Ascending aorta (tissue), 2 donors: ENCODE measurements at regions not wholly inside any gene's neighbourhood (a gene's known extent, or its start where the extent isn't known, plus 50 kb on each side); places are given as distances from the start of the nearest gene placed in this dataset.

Experiments
- DNase-seq, 2 donors: peaks; one replicate each; pipeline ENCODE4 v3.0.0-alpha.2; 2019; ENCODE audit warnings: low spot score in 2 of 2
- H3K27ac ChIP-seq, 2 donors: fragments of 200-600 bp; sonication (generic); one replicate each; pipeline ENCODE4 v1.5.1; 2016 to 2017; ENCODE audit warnings: mild to moderate bottlenecking in 1 of 2
- H3K27me3 ChIP-seq: fragments of 200-600 bp; sonication (generic); one replicate; pipeline ENCODE4 v1.5.1; 2017
- H3K36me3 ChIP-seq, 2 donors: fragments of 200-600 bp; sonication (generic); one replicate each; pipeline ENCODE4 v1.5.1; 2016
- H3K4me1 ChIP-seq, 2 donors: fragments of 200-600 bp; sonication (generic); one replicate each; pipeline ENCODE4 v1.5.1; 2016 to 2017; ENCODE audit warnings: mild to moderate bottlenecking in 1 of 2
- H3K4me3 ChIP-seq, 2 donors: fragments of 200-600 bp; sonication (generic); one replicate each; pipeline ENCODE4 v1.5.1; 2016 to 2017; ENCODE audit warnings: mild to moderate bottlenecking in 1 of 2
- H3K9me3 ChIP-seq, 2 donors: fragments of 200-600 bp; sonication (generic); one replicate each; pipeline ENCODE4 v1.5.1; 2016
- CTCF ChIP-seq, 3 experiments: fragments of 200-600 bp in 2 of 3; fragments of 450-650 bp in 1 of 3; sonication (generic) in 2 of 3; IDR thresholded peaks; one replicate each; pipeline ENCODE4 v1.5.1; 2016 to 2019; ENCODE audit warnings: antibody characterized with exemption in 3 of 3, mild to moderate bottlenecking in 1 of 3, moderate library complexity in 1 of 3
- intact Hi-C: fragments of 100-400 bp; cut with DNase I; formaldehyde crosslinking; loops from one replicate; pipeline ENCODE4 v1.15.1; 2023

DNA sequence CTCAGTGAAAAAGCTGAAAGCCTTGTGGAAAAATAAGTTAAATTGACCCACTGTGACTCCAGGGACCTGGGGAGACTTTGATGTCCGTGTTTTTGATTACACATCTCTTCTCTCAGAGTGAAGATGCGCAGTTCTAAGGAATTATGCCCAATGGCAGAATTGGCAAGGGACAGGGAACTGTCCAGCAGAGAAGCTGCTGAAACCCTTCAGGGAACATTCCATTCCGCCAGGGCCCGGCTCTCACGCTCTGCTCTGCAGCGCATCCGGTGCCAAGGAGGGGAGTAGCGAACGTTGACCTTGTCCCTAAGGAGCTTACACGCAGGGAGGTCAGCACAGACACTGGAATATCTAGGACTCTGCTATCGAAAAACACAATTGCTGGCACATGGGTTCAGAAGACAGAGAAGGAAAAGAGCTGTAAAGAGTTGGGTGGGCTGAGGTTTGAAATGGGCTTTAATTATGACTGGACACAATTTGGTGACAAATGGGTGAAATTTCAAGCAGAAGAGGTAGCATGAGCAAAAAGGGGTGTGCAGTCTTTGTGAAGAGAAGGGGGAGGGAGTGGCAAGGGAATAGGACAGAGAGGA is 64.5 kb upstream of the B3GAT1 start:
- Histone ChIP-seq H3K27ac (no peak overlapping the region), H3K4me1 (no peaks in the 10 kb centered on the region), H3K36me3 (no peaks in the 10 kb centered on the region), H3K4me3 (no peak overlapping the region), H3K9me3 (no peaks in the 10 kb centered on the region), H3K27me3 (no peaks in the 10 kb centered on the region)
- intact Hi-C loops: no loop called here
- TF ChIP-seq CTCF (IDR thresholded peaks at IDR 0.05): no peak
- DNase-seq: peak in 1 of 2 donors; percentile 5

DNA sequence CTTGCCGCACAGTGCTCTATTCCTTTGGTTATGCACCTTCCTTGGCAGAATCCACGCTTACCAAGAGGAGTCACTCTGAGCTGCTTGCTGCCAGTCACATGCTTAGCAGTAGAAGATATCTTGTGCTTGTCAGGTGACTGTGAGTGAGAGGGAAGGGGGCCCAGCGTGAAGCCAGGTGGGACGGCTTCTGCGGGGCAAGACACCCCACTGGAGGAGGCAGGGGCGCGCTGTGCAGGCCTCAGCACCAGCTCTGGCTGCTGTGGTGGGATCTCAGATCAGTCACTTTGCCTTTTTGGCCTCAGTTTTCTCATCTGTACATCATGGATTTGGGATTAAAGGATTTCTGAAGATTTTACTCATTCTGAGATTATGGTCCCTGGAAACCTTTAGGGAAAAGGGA is 63.9 kb upstream of the B3GAT1 start:
- Histone ChIP-seq H3K9me3 (no peaks in the 10 kb centered on the region), H3K27ac (no peak overlapping the region), H3K4me1 (no peaks in the 10 kb centered on the region), H3K4me3 (no peak overlapping the region), H3K27me3 (no peaks in the 10 kb centered on the region), H3K36me3 (no peaks in the 10 kb centered on the region)
- no peak for TF ChIP-seq CTCF (IDR thresholded peaks at IDR 0.05)
- peak in 1 of 2 donors; percentile 43 for DNase-seq
- intact Hi-C loops: no loop called here

DNA sequence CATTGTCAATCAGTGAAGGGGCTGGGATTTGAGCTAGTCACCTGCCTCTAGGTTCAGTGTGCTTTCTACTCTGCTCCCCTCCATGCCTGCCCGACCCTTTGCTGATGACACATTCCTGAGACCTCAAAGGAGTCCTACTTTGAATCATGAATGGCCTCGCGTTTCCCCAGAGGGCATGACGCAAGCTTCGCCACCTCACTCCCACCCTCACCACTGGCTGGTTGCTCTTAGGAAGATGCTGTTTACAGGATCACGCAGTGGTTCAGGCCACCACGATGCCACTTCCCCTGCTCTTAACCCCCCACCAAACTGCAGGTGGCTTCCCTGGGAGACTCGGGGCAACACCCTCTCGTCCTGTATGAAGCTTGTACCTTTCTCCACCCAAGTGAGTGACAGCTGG is 62.9 kb upstream of the B3GAT1 start:
- H3K4me3 ChIP-seq: no peak overlapping the region
- H3K27ac ChIP-seq: no peak overlapping the region
- no peak for DNase-seq
- no peaks in the 10 kb centered on the region for H3K27me3 ChIP-seq
- no peaks in the 10 kb centered on the region for H3K9me3 ChIP-seq
- no peak for TF ChIP-seq CTCF (IDR thresholded peaks at IDR 0.05)
- intact Hi-C loops: no loop called here
- H3K36me3 ChIP-seq: no peaks in the 10 kb centered on the region
- no peaks in the 10 kb centered on the region for H3K4me1 ChIP-seq

DNA sequence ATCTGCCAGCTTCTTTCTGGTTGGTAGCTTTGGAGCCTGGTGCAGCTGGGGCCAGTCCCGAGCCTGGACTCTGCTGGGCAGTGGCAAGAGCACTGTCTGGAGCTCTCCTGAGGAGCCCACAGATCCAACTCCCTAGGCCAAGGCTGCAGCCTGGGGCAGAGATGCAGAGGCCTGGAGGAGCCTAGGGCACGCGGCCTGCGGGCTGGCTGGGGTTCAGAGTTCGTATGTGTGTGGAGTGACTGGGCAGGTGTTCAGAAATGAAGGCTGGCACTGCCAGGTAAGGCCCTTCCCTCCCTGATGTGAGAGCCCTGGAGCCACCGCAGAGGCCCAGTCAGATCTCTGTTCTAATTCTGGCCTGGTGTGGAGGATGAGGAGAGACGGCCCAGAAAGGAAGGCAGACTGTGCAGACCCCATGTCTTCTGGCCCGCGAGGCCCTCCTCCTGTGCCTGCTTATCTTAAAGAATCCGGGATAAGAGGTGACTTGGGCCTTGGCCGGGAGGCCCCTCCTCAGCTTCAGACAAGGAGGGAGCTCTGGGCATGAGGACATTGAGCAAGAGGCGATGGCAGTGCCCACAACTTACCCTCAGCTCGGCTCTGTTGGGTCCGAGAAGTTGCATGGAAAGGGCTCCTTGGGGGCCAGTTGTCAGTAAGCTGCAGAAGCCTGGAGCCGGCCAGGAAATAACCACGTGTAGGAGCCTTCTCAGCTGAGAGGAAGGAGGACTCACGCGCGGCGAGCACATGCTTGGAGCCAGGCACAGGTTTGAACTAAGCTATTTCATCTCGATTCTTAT is 62.2 kb upstream of the B3GAT1 start:
- no peaks in the 10 kb centered on the region for H3K36me3 ChIP-seq
- intact Hi-C loops: no loop called here
- no peak overlapping the region for H3K27ac ChIP-seq
- H3K9me3 ChIP-seq: no peaks in the 10 kb centered on the region
- no peaks in the 10 kb centered on the region for H3K4me1 ChIP-seq
- H3K27me3 ChIP-seq: no peaks in the 10 kb centered on the region
- no peak for TF ChIP-seq CTCF (IDR thresholded peaks at IDR 0.05)
- no peak for DNase-seq
- H3K4me3 ChIP-seq: no peak overlapping the region

DNA sequence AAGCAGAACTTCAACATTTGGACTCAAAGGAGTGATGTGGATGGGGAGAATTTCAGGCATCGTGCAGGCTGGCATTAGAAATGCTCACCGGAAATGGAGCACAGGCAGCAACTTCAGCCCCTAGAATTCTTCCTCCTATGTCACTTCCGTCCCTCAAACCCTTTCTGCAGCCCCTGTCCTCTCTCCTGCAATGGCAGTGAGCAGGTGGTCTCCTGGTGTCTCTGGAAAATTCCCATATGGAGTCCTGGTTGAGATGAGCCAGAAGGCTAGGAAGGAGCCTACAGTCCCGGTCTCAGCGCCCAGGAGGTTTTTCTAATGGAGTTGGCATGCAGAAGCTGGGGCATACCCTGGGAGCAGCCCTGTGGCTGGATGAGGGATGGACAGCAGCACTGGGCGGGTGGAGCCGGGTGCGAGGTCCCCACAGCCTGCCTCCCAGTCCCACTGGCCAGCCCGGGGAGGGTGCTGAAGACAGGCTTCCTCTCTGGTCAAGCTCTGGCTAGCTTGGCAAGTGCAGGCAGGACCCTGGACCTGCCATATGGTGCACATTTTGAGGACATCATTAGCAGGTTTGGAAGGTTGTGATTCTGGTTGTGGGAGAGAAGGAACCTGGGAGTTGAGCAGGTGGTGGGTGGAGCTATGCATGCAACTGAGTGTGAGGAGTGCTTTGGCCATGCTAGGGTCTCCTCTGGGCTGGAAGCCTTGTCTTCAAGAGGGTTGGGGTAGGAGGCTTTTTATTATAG is 59.8 kb upstream of the B3GAT1 start:
- no peak for DNase-seq
- H3K4me3 ChIP-seq: no peak overlapping the region
- no peaks in the 10 kb centered on the region for H3K36me3 ChIP-seq
- no peaks in the 10 kb centered on the region for H3K9me3 ChIP-seq
- no peak overlapping the region for H3K27ac ChIP-seq
- no peak for TF ChIP-seq CTCF (IDR thresholded peaks at IDR 0.05)
- no peaks in the 10 kb centered on the region for H3K27me3 ChIP-seq
- no peaks in the 10 kb centered on the region for H3K4me1 ChIP-seq
- intact Hi-C loops: no loop called here
